GM18511 (cell line): ENCODE measurements at regions not wholly inside any gene's neighbourhood (a gene's known extent, or its start where the extent isn't known, plus 50 kb on each side); places are given as distances from the start of the nearest gene placed in this dataset.
A peak's percentile ranks its signal among the peaks of the same experiment; 100 is the strongest.
"Not testable (repeated sequence)": the region's sequence is repeated elsewhere in the genome, so short reads cannot be mapped to it uniquely, and the experiment has no call there.

Source experiments
- ATAC-seq: cut with Tn5 transposase; IDR thresholded peaks from one replicate; pipeline ENCODE4 v1.9.1; 2021; ENCODE audit warnings: mild to moderate bottlenecking, moderate library complexity; ENCODE audit not compliant: unreplicated experiment

- ATAC-seq, result peak; percentile 6
These were observed 372.4 kb downstream of the BCL2L11 start for GRCh38 chr2:111492995-111493719.

- ATAC-seq, result peak; percentile 85
These were observed 373.0 kb downstream of the BCL2L11 start for GRCh38 chr2:111493720-111494078.

GRCh38 chr2:111494288-111494980, 373.7 kb downstream of the BCL2L11 start:
- ATAC-seq, result peak; percentile 48

GRCh38 chr2:111494981-111495315, 374.2 kb downstream of the BCL2L11 start:
- peak; percentile 67 for ATAC-seq

- ATAC-seq, result not testable (repeated sequence)
These were observed 374.9 kb downstream of the BCL2L11 start for GRCh38 chr2:111495636-111496035.

- ATAC-seq, result not testable (repeated sequence)
These were observed 375.5 kb downstream of the BCL2L11 start for GRCh38 chr2:111496176-111496575.

- not testable (repeated sequence) for ATAC-seq
These were observed 376.1 kb downstream of the BCL2L11 start for GRCh38 chr2:111496860-111497259.

GRCh38 chr2:111497270-111497669, 376.6 kb downstream of the BCL2L11 start:
- not testable (repeated sequence) for ATAC-seq

- ATAC-seq, result not testable (repeated sequence)
These were observed 379.9 kb downstream of the BCL2L11 start for GRCh38 chr2:111500536-111501062.

- not testable (repeated sequence) for ATAC-seq
These were observed 380.0 kb downstream of the ANAPC1 start for GRCh38 chr2:111503844-111504570.

GRCh38 chr2:111504571-111504942, 379.4 kb downstream of the ANAPC1 start:
- not testable (repeated sequence) for ATAC-seq

GRCh38 chr2:111505267-111505666, 378.7 kb downstream of the ANAPC1 start:
- not testable (repeated sequence) for ATAC-seq

GRCh38 chr2:111506936-111507335, 377.1 kb downstream of the ANAPC1 start:
- peak; percentile 99 for ATAC-seq

GRCh38 chr2:111509225-111509869, 374.6 kb downstream of the ANAPC1 start:
- not testable (repeated sequence) for ATAC-seq

- ATAC-seq, result not testable (repeated sequence)
These were observed 373.6 kb downstream of the ANAPC1 start for GRCh38 chr2:111510384-111510783.

GRCh38 chr2:111511062-111511461, 372.9 kb downstream of the ANAPC1 start:
- not testable (repeated sequence) for ATAC-seq

- ATAC-seq, result not testable (repeated sequence)
These were observed 371.6 kb downstream of the ANAPC1 start for GRCh38 chr2:111512378-111512777.

- not testable (repeated sequence) for ATAC-seq
These were observed 369.9 kb downstream of the ANAPC1 start for GRCh38 chr2:111514138-111514537.

- not testable (repeated sequence) for ATAC-seq
These were observed 366.8 kb downstream of the ANAPC1 start for GRCh38 chr2:111517050-111517720.

GRCh38 chr2:111517721-111518053, 366.3 kb downstream of the ANAPC1 start:
- ATAC-seq, result not testable (repeated sequence)
